HEK293 (cell line): ENCODE measurements at regions not wholly inside any gene's neighbourhood (a gene's known extent, or its start where the extent isn't known, plus 50 kb on each side); places are given as distances from the start of the nearest gene placed in this dataset.

Source experiments
- CTCF ChIA-PET: fragments of 350-600 bp; formaldehyde crosslinking; extraction: SDS; loops from one replicate; lab custom pipeline; 2021; ENCODE audit warnings: antibody characterized with exemption; lab: Yijun Ruan, JAX
- POLR2A ChIA-PET: fragments of 300-600 bp; formaldehyde crosslinking; extraction: SDS; loops from one replicate; lab custom pipeline; 2020; ENCODE audit warnings: antibody characterized with exemption, inconsistent platforms; lab: Yijun Ruan, JAX
- H3K27ac ChIP-seq: fragments of 200-500 bp; sonication (Bioruptor generic); 2 replicates; pipeline ENCODE4 v1.5.1; 2014; ENCODE audit warnings: low read depth, low read length, control low read depth, inconsistent platforms; ENCODE audit errors: extremely low read depth
- H3K36me3 ChIP-seq, 2 experiments: fragments of 200-500 bp in 1 of 2; sonication (Bioruptor generic) in 1 of 2; 1 replicate in 1 of 2; 2 replicates in 1 of 2; pipeline ENCODE4 v1.5.1; 2014 to 2017; ENCODE audit warnings: inconsistent platforms in 2 of 2, low read length in 2 of 2; ENCODE audit not compliant: control insufficient read depth in 2 of 2, insufficient read depth in 1 of 2
- H3K4me1 ChIP-seq: fragments of 200-500 bp; sonication (Bioruptor generic); 2 replicates; pipeline ENCODE4 v1.5.1; 2014; ENCODE audit warnings: mild to moderate bottlenecking, low read length, inconsistent platforms; ENCODE audit not compliant: control insufficient read depth, insufficient read depth
- H3K4me3 ChIP-seq: 2 replicates; pipeline ENCODE4 v1.5.1; 2011; ENCODE audit warnings: low read depth, mild to moderate bottlenecking, control low read depth, low read length, moderate library complexity
- H3K9me3 ChIP-seq: fragments of 200-500 bp; sonication (Bioruptor generic); 2 replicates; pipeline ENCODE4 v1.5.1; 2014; ENCODE audit warnings: low read depth, low read length, inconsistent platforms; ENCODE audit not compliant: control insufficient read depth, insufficient read depth
- KLF16 ChIP-seq: fragments of 450-650 bp; formaldehyde crosslinking; IDR thresholded peaks from 2 replicates; pipeline ENCODE4 v1.5.1; 2017; ENCODE audit warnings: missing biosample characterization, missing genetic modification characterization
- ZBTB48 ChIP-seq: fragments of 450-650 bp; formaldehyde crosslinking; IDR thresholded peaks from 2 replicates; pipeline ENCODE4 v1.5.1; 2016; ENCODE audit warnings: missing biosample characterization, missing genetic modification characterization
- ZNF138 ChIP-seq: fragments of 450-650 bp; formaldehyde crosslinking; IDR thresholded peaks from 2 replicates; pipeline ENCODE4 v1.5.1; 2016; ENCODE audit warnings: missing biosample characterization, missing genetic modification characterization, borderline replicate concordance
- ZNF169 ChIP-seq: fragments of 450-650 bp; formaldehyde crosslinking; IDR thresholded peaks from 2 replicates; pipeline ENCODE4 v1.5.1; 2016; ENCODE audit warnings: missing biosample characterization, missing genetic modification characterization
- ZNF184 ChIP-seq: fragments of 450-650 bp; IDR thresholded peaks from 2 replicates; pipeline ENCODE4 v1.5.1; 2018; ENCODE audit warnings: missing biosample characterization, mild to moderate bottlenecking, missing genetic modification characterization
- ZNF404 ChIP-seq: fragments of 450-650 bp; formaldehyde crosslinking; IDR thresholded peaks from 2 replicates; pipeline ENCODE4 v1.5.1; 2017; ENCODE audit warnings: missing biosample characterization, missing genetic modification characterization
- ZNF501 ChIP-seq: fragments of 450-650 bp; formaldehyde crosslinking; IDR thresholded peaks from 2 replicates; pipeline ENCODE4 v1.5.1; 2016; ENCODE audit warnings: missing biosample characterization, missing genetic modification characterization
- ZNF621 ChIP-seq: fragments of 450-650 bp; formaldehyde crosslinking; IDR thresholded peaks from 2 replicates; pipeline ENCODE4 v1.5.1; 2017; ENCODE audit warnings: missing biosample characterization, missing genetic modification characterization
- ZNF768 ChIP-seq: fragments of 450-650 bp; formaldehyde crosslinking; IDR thresholded peaks from 2 replicates; pipeline ENCODE4 v1.5.1; 2018; ENCODE audit warnings: missing biosample characterization, mild to moderate bottlenecking, missing genetic modification characterization
- ZNF830 ChIP-seq: fragments of 450-650 bp; IDR thresholded peaks from 2 replicates; pipeline ENCODE4 v1.5.0; 2018; ENCODE audit warnings: missing biosample characterization, missing genetic modification characterization, low read depth, mild to moderate bottlenecking, moderate library complexity
- TF ChIP-seq, protein P1 (sequence below): fragments of 450-650 bp; formaldehyde crosslinking; IDR thresholded peaks from 2 replicates; pipeline ENCODE4 v1.5.1; 2016; ENCODE audit warnings: missing biosample characterization, missing genetic modification characterization, borderline replicate concordance
- TF ChIP-seq, protein P2 (sequence below): fragments of 450-650 bp; formaldehyde crosslinking; IDR thresholded peaks from 2 replicates; pipeline ENCODE4 v1.5.1; 2017; ENCODE audit warnings: missing biosample characterization, missing genetic modification characterization
- TF ChIP-seq, protein P3 (sequence below): fragments of 450-650 bp; formaldehyde crosslinking; IDR thresholded peaks from 2 replicates; pipeline ENCODE4 v1.5.1; 2016; ENCODE audit warnings: missing biosample characterization, missing genetic modification characterization
- TF ChIP-seq, protein P4 (sequence below): IDR thresholded peaks from 2 replicates; pipeline ENCODE4 v1.6.1; 2011; ENCODE audit warnings: mild to moderate bottlenecking, low read depth, low read length, borderline replicate concordance
- TF ChIP-seq, protein P5 (sequence below): fragments of 450-650 bp; IDR thresholded peaks from 2 replicates; pipeline ENCODE4 v1.5.1; 2018; ENCODE audit warnings: missing biosample characterization, missing genetic modification characterization
- TF ChIP-seq, protein P6 (sequence below): fragments of 450-650 bp; formaldehyde crosslinking; IDR thresholded peaks from 2 replicates; pipeline ENCODE4 v1.5.1; 2016; ENCODE audit warnings: missing biosample characterization, missing genetic modification characterization

DNA sequence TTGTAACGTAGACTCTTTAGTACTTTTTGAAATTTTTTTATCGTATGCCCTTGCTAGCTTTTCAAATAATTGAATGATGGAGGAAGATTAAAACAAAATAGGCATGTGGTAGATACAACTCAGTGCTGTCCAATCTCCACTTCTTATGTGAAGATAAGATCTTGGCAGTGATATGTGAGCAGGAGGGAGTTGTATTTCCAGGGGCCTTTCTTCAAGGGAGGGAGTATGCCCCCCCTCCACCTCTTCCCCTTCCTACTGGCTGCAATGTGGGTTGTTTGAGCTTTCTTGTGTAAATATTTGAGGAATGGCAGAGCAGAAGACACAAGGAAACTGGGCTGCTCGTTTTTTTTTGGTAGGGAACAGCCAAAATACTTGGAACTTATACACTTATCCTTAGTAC is 374.9 kb downstream of the PSAT1 start (continued):
- TF ChIP-seq, protein P1, sequence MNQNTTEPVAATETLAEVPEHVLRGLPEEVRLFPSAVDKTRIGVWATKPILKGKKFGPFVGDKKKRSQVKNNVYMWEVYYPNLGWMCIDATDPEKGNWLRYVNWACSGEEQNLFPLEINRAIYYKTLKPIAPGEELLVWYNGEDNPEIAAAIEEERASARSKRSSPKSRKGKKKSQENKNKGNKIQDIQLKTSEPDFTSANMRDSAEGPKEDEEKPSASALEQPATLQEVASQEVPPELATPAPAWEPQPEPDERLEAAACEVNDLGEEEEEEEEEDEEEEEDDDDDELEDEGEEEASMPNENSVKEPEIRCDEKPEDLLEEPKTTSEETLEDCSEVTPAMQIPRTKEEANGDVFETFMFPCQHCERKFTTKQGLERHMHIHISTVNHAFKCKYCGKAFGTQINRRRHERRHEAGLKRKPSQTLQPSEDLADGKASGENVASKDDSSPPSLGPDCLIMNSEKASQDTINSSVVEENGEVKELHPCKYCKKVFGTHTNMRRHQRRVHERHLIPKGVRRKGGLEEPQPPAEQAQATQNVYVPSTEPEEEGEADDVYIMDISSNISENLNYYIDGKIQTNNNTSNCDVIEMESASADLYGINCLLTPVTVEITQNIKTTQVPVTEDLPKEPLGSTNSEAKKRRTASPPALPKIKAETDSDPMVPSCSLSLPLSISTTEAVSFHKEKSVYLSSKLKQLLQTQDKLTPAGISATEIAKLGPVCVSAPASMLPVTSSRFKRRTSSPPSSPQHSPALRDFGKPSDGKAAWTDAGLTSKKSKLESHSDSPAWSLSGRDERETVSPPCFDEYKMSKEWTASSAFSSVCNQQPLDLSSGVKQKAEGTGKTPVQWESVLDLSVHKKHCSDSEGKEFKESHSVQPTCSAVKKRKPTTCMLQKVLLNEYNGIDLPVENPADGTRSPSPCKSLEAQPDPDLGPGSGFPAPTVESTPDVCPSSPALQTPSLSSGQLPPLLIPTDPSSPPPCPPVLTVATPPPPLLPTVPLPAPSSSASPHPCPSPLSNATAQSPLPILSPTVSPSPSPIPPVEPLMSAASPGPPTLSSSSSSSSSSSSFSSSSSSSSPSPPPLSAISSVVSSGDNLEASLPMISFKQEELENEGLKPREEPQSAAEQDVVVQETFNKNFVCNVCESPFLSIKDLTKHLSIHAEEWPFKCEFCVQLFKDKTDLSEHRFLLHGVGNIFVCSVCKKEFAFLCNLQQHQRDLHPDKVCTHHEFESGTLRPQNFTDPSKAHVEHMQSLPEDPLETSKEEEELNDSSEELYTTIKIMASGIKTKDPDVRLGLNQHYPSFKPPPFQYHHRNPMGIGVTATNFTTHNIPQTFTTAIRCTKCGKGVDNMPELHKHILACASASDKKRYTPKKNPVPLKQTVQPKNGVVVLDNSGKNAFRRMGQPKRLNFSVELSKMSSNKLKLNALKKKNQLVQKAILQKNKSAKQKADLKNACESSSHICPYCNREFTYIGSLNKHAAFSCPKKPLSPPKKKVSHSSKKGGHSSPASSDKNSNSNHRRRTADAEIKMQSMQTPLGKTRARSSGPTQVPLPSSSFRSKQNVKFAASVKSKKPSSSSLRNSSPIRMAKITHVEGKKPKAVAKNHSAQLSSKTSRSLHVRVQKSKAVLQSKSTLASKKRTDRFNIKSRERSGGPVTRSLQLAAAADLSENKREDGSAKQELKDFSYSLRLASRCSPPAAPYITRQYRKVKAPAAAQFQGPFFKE (tag by site-specific recombination) = no peak
- TF ChIP-seq KLF16 (tag by site-specific recombination) = no peak
- no peak for TF ChIP-seq ZNF169 (tag by site-specific recombination)
- TF ChIP-seq, protein P2, sequence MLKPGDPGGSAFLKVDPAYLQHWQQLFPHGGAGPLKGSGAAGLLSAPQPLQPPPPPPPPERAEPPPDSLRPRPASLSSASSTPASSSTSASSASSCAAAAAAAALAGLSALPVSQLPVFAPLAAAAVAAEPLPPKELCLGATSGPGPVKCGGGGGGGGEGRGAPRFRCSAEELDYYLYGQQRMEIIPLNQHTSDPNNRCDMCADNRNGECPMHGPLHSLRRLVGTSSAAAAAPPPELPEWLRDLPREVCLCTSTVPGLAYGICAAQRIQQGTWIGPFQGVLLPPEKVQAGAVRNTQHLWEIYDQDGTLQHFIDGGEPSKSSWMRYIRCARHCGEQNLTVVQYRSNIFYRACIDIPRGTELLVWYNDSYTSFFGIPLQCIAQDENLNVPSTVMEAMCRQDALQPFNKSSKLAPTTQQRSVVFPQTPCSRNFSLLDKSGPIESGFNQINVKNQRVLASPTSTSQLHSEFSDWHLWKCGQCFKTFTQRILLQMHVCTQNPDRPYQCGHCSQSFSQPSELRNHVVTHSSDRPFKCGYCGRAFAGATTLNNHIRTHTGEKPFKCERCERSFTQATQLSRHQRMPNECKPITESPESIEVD (tag by site-specific recombination) = no peak
- no peak for TF ChIP-seq ZNF621
- TF ChIP-seq ZNF768 (tag by site-specific recombination) = no peak
- TF ChIP-seq ZBTB48 = no peak

DNA sequence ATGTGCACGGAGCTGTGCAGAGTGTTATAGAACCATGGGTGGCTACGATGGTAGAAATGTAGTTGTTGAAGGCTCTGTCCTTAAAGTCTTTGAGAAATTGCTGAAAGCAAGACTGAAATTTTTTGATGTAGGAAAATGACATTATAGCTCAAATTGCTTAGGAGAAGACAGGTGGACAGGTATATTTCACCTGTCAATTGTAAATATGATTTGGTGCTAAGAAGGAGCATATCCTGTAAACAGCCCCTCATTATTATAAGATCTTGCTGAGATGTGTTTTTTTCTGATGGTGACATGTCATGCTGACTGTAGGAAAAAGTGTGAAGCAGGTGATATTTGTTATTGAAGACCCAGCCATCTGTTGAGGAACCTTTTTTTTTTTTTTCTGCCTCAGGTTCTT is 377.9 kb downstream of the PSAT1 start:
- ChIA-PET CTCF (interaction anchor here (0.8 kb wide), 1 partner anchor 235 kb away, joined by 3 read pairs; no protein-coding TSS in a partner anchor), POLR2A (interaction anchor here (0.6 kb wide), 1 partner anchor 307 kb away, joined by 3 read pairs; no protein-coding TSS in a partner anchor)
- Histone ChIP-seq H3K4me1 (no peaks in the 10 kb centered on the region), H3K36me3 (no peaks in the 10 kb centered on the region), H3K9me3 (no peaks in the 10 kb centered on the region), H3K4me3 (no peak overlapping the region), H3K27ac (no peak overlapping the region)
- TF ChIP-seq ZNF501 (tag by site-specific recombination) (no peak), ZNF138 (no peak), ZNF404 (no peak)
- TF ChIP-seq, protein P3, sequence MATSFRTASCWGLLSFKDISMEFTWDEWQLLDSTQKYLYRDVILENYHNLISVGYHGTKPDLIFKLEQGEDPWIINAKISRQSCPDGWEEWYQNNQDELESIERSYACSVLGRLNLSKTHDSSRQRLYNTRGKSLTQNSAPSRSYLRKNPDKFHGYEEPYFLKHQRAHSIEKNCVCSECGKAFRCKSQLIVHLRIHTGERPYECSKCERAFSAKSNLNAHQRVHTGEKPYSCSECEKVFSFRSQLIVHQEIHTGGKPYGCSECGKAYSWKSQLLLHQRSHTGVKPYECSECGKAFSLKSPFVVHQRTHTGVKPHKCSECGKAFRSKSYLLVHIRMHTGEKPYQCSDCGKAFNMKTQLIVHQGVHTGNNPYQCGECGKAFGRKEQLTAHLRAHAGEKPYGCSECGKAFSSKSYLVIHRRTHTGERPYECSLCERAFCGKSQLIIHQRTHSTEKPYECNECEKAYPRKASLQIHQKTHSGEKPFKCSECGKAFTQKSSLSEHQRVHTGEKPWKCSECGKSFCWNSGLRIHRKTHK (tag by site-specific recombination) = no peak

DNA sequence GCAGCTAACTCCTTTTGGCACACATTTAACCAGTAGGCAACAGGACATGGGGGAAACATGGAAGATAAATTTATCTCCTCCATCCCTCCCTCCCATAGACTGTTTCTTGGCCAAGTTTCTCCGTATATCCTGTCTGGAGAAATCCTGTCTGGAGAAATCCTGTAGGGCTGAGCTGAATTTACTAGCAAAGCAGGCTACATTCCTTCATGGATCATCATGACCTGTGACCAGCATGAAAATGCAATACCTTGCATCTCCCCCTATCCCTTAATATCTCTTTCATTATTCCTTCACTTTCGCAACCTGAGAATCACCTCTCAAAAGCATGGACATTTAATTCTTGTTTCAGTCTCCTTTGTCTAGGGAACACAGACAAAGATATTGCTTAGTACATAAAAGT is 379.1 kb downstream of the PSAT1 start:
- ChIA-PET CTCF (no interaction called here), POLR2A (no interaction called here)
- Histone ChIP-seq H3K9me3 (no peaks in the 10 kb centered on the region), H3K4me1 (no peaks in the 10 kb centered on the region), H3K4me3 (no peak overlapping the region), H3K36me3 (no peaks in the 10 kb centered on the region), H3K27ac (no peak overlapping the region)
- TF ChIP-seq, protein P4, sequence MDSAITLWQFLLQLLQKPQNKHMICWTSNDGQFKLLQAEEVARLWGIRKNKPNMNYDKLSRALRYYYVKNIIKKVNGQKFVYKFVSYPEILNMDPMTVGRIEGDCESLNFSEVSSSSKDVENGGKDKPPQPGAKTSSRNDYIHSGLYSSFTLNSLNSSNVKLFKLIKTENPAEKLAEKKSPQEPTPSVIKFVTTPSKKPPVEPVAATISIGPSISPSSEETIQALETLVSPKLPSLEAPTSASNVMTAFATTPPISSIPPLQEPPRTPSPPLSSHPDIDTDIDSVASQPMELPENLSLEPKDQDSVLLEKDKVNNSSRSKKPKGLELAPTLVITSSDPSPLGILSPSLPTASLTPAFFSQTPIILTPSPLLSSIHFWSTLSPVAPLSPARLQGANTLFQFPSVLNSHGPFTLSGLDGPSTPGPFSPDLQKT = no peak
- TF ChIP-seq, protein P5, sequence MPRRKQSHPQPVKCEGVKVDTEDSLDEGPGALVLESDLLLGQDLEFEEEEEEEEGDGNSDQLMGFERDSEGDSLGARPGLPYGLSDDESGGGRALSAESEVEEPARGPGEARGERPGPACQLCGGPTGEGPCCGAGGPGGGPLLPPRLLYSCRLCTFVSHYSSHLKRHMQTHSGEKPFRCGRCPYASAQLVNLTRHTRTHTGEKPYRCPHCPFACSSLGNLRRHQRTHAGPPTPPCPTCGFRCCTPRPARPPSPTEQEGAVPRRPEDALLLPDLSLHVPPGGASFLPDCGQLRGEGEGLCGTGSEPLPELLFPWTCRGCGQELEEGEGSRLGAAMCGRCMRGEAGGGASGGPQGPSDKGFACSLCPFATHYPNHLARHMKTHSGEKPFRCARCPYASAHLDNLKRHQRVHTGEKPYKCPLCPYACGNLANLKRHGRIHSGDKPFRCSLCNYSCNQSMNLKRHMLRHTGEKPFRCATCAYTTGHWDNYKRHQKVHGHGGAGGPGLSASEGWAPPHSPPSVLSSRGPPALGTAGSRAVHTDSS (tag by site-specific recombination) = no peak
- TF ChIP-seq, protein P6, sequence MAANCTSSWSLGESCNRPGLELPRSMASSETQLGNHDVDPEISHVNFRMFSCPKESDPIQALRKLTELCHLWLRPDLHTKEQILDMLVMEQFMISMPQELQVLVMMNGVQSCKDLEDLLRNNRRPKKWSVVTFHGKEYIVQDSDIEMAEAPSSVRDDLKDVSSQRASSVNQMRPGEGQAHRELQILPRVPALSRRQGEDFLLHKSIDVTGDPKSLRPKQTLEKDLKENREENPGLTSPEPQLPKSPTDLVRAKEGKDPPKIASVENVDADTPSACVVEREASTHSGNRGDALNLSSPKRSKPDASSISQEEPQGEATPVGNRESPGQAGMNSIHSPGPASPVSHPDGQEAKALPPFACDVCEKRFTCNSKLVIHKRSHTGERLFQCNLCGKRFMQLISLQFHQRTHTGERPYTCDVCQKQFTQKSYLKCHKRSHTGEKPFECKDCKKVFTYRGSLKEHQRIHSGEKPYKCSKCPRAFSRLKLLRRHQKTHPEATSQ (tag by site-specific recombination) = no peak
- TF ChIP-seq ZNF830 (tag by site-specific recombination) = no peak
- TF ChIP-seq ZNF184 (tag by site-specific recombination) = no peak
